HepG2 (cell line): ENCODE measurements at regions not wholly inside any gene's neighbourhood (a gene's known extent, or its start where the extent isn't known, plus 50 kb on each side); places are given as distances from the start of the nearest gene placed in this dataset.

Source experiments
- ATAC-seq: fragments of 200-7000 bp; cut with Tn5 transposase; 3 replicates; pipeline ENCODE4 v1.9.1; 2020; ENCODE audit warnings: mild to moderate bottlenecking, moderate library complexity
- BruUV-seq: library from RNA; stranded (reverse); fragments of 400-500 nt; replicated peaks from 2 replicates; lab custom pipeline; 2021; lab: Mats Ljungman, UMichigan
- CTCF ChIA-PET: fragments of 300-600 bp; formaldehyde crosslinking; extraction: SDS; loops from one replicate; lab custom pipeline; 2021; ENCODE audit warnings: low total read pairs, inconsistent platforms, low intra/inter-chr PET ratio; lab: Yijun Ruan, JAX
- POLR2A ChIA-PET: fragments of 350-600 bp; sonication (Branson Sonifier 250); formaldehyde crosslinking; loops from one replicate; lab custom pipeline; 2020; ENCODE audit warnings: antibody characterized with exemption, inconsistent platforms; lab: Yijun Ruan, JAX
- DNase-seq: peaks from one replicate; pipeline ENCODE4 v3.0.0-alpha.2; 2015; ENCODE audit warnings: low spot score
- FAIRE-seq: peaks from 3 replicates; lab custom pipeline; 2011; peaks lifted over from hg19 to GRCh38; lab: Jason Lieb, UNC
- H2AFZ ChIP-seq: one replicate; pipeline ENCODE4 v1.6.1; 2011; ENCODE audit warnings: low read length, inconsistent platforms
- H3K27ac ChIP-seq: fragments of 300-600 bp; 3 replicates; pipeline ENCODE4 v1.8.0; 2011; ENCODE audit warnings: mixed run types, mild to moderate bottlenecking, mixed read lengths, low read length, inconsistent platforms; ENCODE audit not compliant: insufficient read depth; ENCODE audit errors: extremely low read length
- H3K27me3 ChIP-seq, 2 experiments: fragments of 200-600 bp in 1 of 2; 2 replicates in 1 of 2; 3 replicates in 1 of 2; pipeline versions ENCODE4 v1.6.0 to v1.8.0; 2011; ENCODE audit warnings: low read length in 2 of 2, mild to moderate bottlenecking in 2 of 2, moderate library complexity in 2 of 2, inconsistent platforms in 1 of 2; ENCODE audit not compliant: insufficient read depth in 2 of 2, control insufficient read depth in 1 of 2
- H3K36me3 ChIP-seq, 2 experiments: fragments of 200-600 bp in 1 of 2; replicated peaks in 1 of 2; 2 replicates in 1 of 2; 3 replicates in 1 of 2; pipeline versions ENCODE4 v1.5.1 to v1.8.0; 2011; ENCODE audit warnings: low read length in 2 of 2, inconsistent platforms in 1 of 2; ENCODE audit not compliant: insufficient read depth in 2 of 2, control insufficient read depth in 1 of 2
- H3K4me1 ChIP-seq: 2 replicates; pipeline ENCODE4 v1.5.1; 2012; ENCODE audit warnings: low read length, inconsistent platforms; ENCODE audit not compliant: insufficient read depth
- H3K4me2 ChIP-seq: 2 replicates; pipeline ENCODE4 v1.6.0; 2011; ENCODE audit warnings: low read depth, low read length, inconsistent platforms
- H3K4me3 ChIP-seq, 3 experiments: fragments of 200-600 bp in 1 of 3; sonication (generic), shearing (Covaris generic) in 1 of 3; replicated peaks in 1 of 3; 2 replicates each; pipeline ENCODE4 v1.5.1; 2011 to 2016; ENCODE audit warnings: low read length in 3 of 3, inconsistent platforms in 2 of 3, low read depth in 2 of 3, mild to moderate bottlenecking in 2 of 3, control low read depth in 1 of 3, mixed read lengths in 1 of 3; ENCODE audit not compliant: insufficient read depth in 1 of 3
- H3K79me2 ChIP-seq: one replicate; pipeline ENCODE4 v1.6.1; 2011; ENCODE audit warnings: low read length, inconsistent platforms; ENCODE audit not compliant: insufficient read depth
- H3K9ac ChIP-seq: 2 replicates; pipeline ENCODE4 v1.6.0; 2011; ENCODE audit warnings: mild to moderate bottlenecking, low read depth, low read length, inconsistent platforms; ENCODE audit not compliant: insufficient read depth
- H3K9me3 ChIP-seq: 2 replicates; pipeline ENCODE4 v1.5.1; 2012; ENCODE audit warnings: mild to moderate bottlenecking, low read length
- H4K20me1 ChIP-seq: 2 replicates; pipeline ENCODE4 v1.6.0; 2011; ENCODE audit warnings: inconsistent platforms, mild to moderate bottlenecking, low read length, moderate library complexity; ENCODE audit not compliant: insufficient read depth
- ATF1 ChIP-seq: IDR thresholded peaks from 2 replicates; pipeline ENCODE4 v1.6.1; 2016; ENCODE audit warnings: mild to moderate bottlenecking, control low read depth
- ESRRA ChIP-seq: sonication (generic); formaldehyde crosslinking; IDR thresholded peaks from 2 replicates; pipeline ENCODE4 v1.5.1; 2020; ENCODE audit warnings: mild to moderate bottlenecking, low read depth, missing genetic modification reagents
- GTF3A ChIP-seq: sonication (generic); formaldehyde crosslinking; conservative IDR thresholded peaks from 2 replicates; pipeline ENCODE4 v1.4.0; 2020; ENCODE audit warnings: mild to moderate bottlenecking, missing genetic modification reagents
- ISX ChIP-seq: sonication (generic); formaldehyde crosslinking; conservative IDR thresholded peaks from 2 replicates; pipeline ENCODE4 v1.5.0; 2020; ENCODE audit warnings: missing genetic modification reagents
- NBN ChIP-seq: fragments of 450-650 bp; conservative IDR thresholded peaks from 2 replicates; pipeline ENCODE4 v1.6.1; 2017
- NRL ChIP-seq: sonication (generic); formaldehyde crosslinking; IDR thresholded peaks from 2 replicates; pipeline ENCODE4 v1.5.0; 2020; ENCODE audit warnings: missing genetic modification reagents, mild to moderate bottlenecking, moderate library complexity, borderline replicate concordance
- PRDM4 ChIP-seq: sonication (generic); formaldehyde crosslinking; IDR thresholded peaks from 2 replicates; pipeline ENCODE4 v1.9.0; 2021; ENCODE audit warnings: missing genetic modification reagents, borderline replicate concordance
- RFXANK ChIP-seq: IDR thresholded peaks from 2 replicates; pipeline ENCODE4 v1.6.1; 2016
- SIX4 ChIP-seq: sonication (generic); formaldehyde crosslinking; IDR thresholded peaks from 2 replicates; pipeline ENCODE4 v1.4.0; 2020; ENCODE audit warnings: missing genetic modification reagents
- TAF15 ChIP-seq: fragments of 200-400 bp; formaldehyde crosslinking; IDR thresholded peaks from one replicate; pipeline ENCODE4 v1.6.1; 2018; ENCODE audit warnings: mild to moderate bottlenecking, low read depth, low read length; ENCODE audit not compliant: poor library complexity, severe bottlenecking
- ZNF335 ChIP-seq: sonication (generic); formaldehyde crosslinking; IDR thresholded peaks from 2 replicates; pipeline ENCODE4 v1.4.0; 2020; ENCODE audit warnings: missing genetic modification reagents
- ZNF609 ChIP-seq: sonication (generic); formaldehyde crosslinking; IDR thresholded peaks from 2 replicates; pipeline ENCODE4 v1.4.0; 2020; ENCODE audit warnings: mild to moderate bottlenecking, missing genetic modification reagents, borderline replicate concordance
- ZNF629 ChIP-seq: sonication (generic); formaldehyde crosslinking; conservative IDR thresholded peaks from 2 replicates; pipeline ENCODE4 v1.5.0; 2020; ENCODE audit warnings: missing genetic modification reagents
- ZNF740 ChIP-seq: sonication (generic); formaldehyde crosslinking; IDR thresholded peaks from 2 replicates; pipeline ENCODE4 v1.4.0; 2020; ENCODE audit warnings: missing genetic modification reagents
- ZNF850 ChIP-seq: sonication (generic); formaldehyde crosslinking; conservative IDR thresholded peaks from 2 replicates; pipeline ENCODE4 v1.9.0; 2021; ENCODE audit warnings: mild to moderate bottlenecking, missing genetic modification reagents
- WGBS: methylation state at CpG from one replicate; pipeline ENCODE4 v1.1.6; 2017; ENCODE audit warnings: low lambda C conversion rate; 5-methylcytosine and 5-hydroxymethylcytosine counted together
- in situ Hi-C: cut with HindIII; loops from 2 replicates; pipeline ENCODE4 v1.10.0; 2017; ENCODE audit warnings: low pct_unique_long_range_greater_than_20kb; ENCODE audit not compliant: extremely low pct_ligation_motif_present
- intact Hi-C: fragments of 100-400 bp; cut with micrococcal nuclease; formaldehyde crosslinking; loops from one replicate; pipeline ENCODE4 v1.10.0; 2022; ENCODE audit not compliant: unreplicated experiment

- no peaks in the 10 kb centered on the region for H3K36me3 ChIP-seq
- peaks cover 2 to 27% of the 10 kb centered on the region in 2 experiments; a peak in 3 of 5 replicates for H3K27me3 ChIP-seq
- no peaks in the 10 kb centered on the region for H3K9me3 ChIP-seq
- no peaks in the 10 kb centered on the region for H3K4me1 ChIP-seq
- no peak for TF ChIP-seq ZNF609
- no peak for TF ChIP-seq ESRRA (CRISPR knock-in tag)
- no peak for TF ChIP-seq PRDM4 (CRISPR knock-in tag)
- no peak for TF ChIP-seq SIX4 (CRISPR knock-in tag)
- TF ChIP-seq ZNF740 (CRISPR knock-in tag): no peak
- no peak for TF ChIP-seq ATF1 (CRISPR knock-in tag)
- no peak for TF ChIP-seq ZNF850
- TF ChIP-seq RFXANK (CRISPR knock-in tag): no peak
- TF ChIP-seq ZNF335 (CRISPR knock-in tag): no peak
- no peak for TF ChIP-seq TAF15
- no peak for TF ChIP-seq NRL (CRISPR knock-in tag)
- TF ChIP-seq GTF3A (CRISPR knock-in tag): no peak
- TF ChIP-seq NBN: no peak
- no peak for TF ChIP-seq ZNF629 (CRISPR knock-in tag)
- no peak for TF ChIP-seq ISX
- WGBS: 39% methylated on average over 5 of the region's 5 CpGs
- ChIA-PET CTCF (no interaction called here), POLR2A (no interaction called here)
- no TSS peak for BruUV-seq
- H2AFZ ChIP-seq: no peak overlapping the region
- H3K4me2 ChIP-seq: no peak overlapping the region
- ATAC-seq (no peak), FAIRE-seq (no peak), DNase-seq (no peak)
- H3K4me3 ChIP-seq: no peak overlapping the region
- intact Hi-C loops: no loop called here
- no peak overlapping the region for H3K27ac ChIP-seq
- in situ Hi-C loops: no loop called here
- H3K9ac ChIP-seq: no peak overlapping the region
- no peaks in the 10 kb centered on the region for H4K20me1 ChIP-seq
- H3K79me2 ChIP-seq: no peaks in the 10 kb centered on the region
Measured at GRCh38 chr13:111850976-111851375, 216.0 kb upstream of the SOX1 start.
